ENCODE measurements at regions not wholly inside any gene's neighbourhood (a gene's known extent, or its start where the extent isn't known, plus 50 kb on each side); places are given as distances from the start of the nearest gene placed in this dataset.

DNA sequence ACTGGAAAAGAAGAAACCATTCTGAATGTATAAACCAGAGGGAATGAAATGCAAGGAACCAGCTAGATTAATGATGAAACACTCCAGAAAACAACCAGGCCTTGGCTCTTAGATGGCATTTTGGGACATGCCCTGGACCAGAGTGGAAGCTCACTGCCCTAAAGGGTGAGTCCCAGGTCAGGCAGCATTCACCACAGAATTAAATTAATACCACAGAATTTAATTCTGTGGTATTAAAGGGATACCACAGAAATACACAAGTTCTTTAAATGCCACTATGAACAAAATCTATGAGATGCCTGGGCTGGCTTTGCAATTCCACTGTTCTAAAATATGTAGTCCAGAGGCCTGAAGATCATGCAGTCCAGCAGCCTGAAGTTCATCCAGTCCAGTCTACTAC is 122.3 kb upstream of the KYNU start:
- TF ChIP-seq, protein P1, sequence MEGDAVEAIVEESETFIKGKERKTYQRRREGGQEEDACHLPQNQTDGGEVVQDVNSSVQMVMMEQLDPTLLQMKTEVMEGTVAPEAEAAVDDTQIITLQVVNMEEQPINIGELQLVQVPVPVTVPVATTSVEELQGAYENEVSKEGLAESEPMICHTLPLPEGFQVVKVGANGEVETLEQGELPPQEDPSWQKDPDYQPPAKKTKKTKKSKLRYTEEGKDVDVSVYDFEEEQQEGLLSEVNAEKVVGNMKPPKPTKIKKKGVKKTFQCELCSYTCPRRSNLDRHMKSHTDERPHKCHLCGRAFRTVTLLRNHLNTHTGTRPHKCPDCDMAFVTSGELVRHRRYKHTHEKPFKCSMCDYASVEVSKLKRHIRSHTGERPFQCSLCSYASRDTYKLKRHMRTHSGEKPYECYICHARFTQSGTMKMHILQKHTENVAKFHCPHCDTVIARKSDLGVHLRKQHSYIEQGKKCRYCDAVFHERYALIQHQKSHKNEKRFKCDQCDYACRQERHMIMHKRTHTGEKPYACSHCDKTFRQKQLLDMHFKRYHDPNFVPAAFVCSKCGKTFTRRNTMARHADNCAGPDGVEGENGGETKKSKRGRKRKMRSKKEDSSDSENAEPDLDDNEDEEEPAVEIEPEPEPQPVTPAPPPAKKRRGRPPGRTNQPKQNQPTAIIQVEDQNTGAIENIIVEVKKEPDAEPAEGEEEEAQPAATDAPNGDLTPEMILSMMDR (IDR thresholded peaks at IDR 0.05; ENCODE audit: low read depth, low read length, poor library complexity, severe bottlenecking) = no peak
- no peak for TF ChIP-seq EZH2phosphoT487 (IDR thresholded peaks at IDR 0.05; ENCODE audit: borderline replicate concordance, low read length)

All from DOHH2 (cell line).